ENCODE measurements at regions not wholly inside any gene's neighbourhood (a gene's known extent, or its start where the extent isn't known, plus 50 kb on each side); places are given as distances from the start of the nearest gene placed in this dataset.

GRCh38 chr10:6362879-6363278 is 160.1 kb downstream of the PFKFB3 start:
- TF ChIP-seq CTCF (IDR thresholded peaks at IDR 0.05): no peak
- TF ChIP-seq POLR2A (IDR thresholded peaks at IDR 0.05): no peak

Data from prostate gland (tissue), 2 donors.